OCI-LY7 (cell line): ENCODE measurements at regions not wholly inside any gene's neighbourhood (a gene's known extent, or its start where the extent isn't known, plus 50 kb on each side); places are given as distances from the start of the nearest gene placed in this dataset.

ENCODE experiments used
- CTCF ChIP-seq: fragments of 200-600 bp; sonication (generic); conservative IDR thresholded peaks from 2 replicates; pipeline ENCODE4 v1.5.1; 2014; ENCODE audit warnings: mild to moderate bottlenecking, antibody characterized with exemption, low read length, moderate library complexity, mixed read lengths
- EZH2phosphoT487 ChIP-seq: fragments of 200-600 bp; sonication (generic); IDR thresholded peaks from 2 replicates; pipeline ENCODE4 v1.6.1; 2018; ENCODE audit warnings: low read depth, borderline replicate concordance, mild to moderate bottlenecking, mixed run types, antibody characterized with exemption, low read length, moderate library complexity, mixed read lengths

- no peak for TF ChIP-seq CTCF
- no peak for TF ChIP-seq EZH2phosphoT487
Measured at GRCh38 chr2:56011624-56012023, 88.0 kb upstream of the EFEMP1 start.
